Memory B cell (primary cell): ENCODE measurements at regions not wholly inside any gene's neighbourhood (a gene's known extent, or its start where the extent isn't known, plus 50 kb on each side); places are given as distances from the start of the nearest gene placed in this dataset.
"Not testable (repeated sequence)": the region's sequence is repeated elsewhere in the genome, so short reads cannot be mapped to it uniquely, and the experiment has no call there.

Experiments used
- ATAC-seq: fragments of 150-1000 bp; cut with Tn5 transposase; 2 replicates; pipeline ENCODE4 v1.10.0; 2021; ENCODE audit warnings: low read depth, mild to moderate bottlenecking, moderate library complexity
- DNase-seq, 2 donors: peaks; one replicate each; pipeline ENCODE4 v3.0.0; 2022; ENCODE audit warnings: low spot score in 2 of 2
- H3K27ac Mint-ChIP-seq: one replicate; pipeline ENCODE4 v1.8.0; 2022; ENCODE audit warnings: mild to moderate bottlenecking, moderate library complexity, mixed read lengths
- H3K27me3 Mint-ChIP-seq: one replicate; pipeline ENCODE4 v1.8.0; 2022; ENCODE audit warnings: mixed read lengths
- H3K36me3 Mint-ChIP-seq: one replicate; pipeline ENCODE4 v1.8.0; 2022; ENCODE audit warnings: mild to moderate bottlenecking, mixed read lengths
- H3K4me1 Mint-ChIP-seq: one replicate; pipeline ENCODE4 v1.8.0; 2022; ENCODE audit warnings: mixed read lengths
- H3K4me3 Mint-ChIP-seq: one replicate; pipeline ENCODE4 v1.8.0; 2022; ENCODE audit warnings: mild to moderate bottlenecking, moderate library complexity, mixed read lengths
- H3K9me3 Mint-ChIP-seq: one replicate; pipeline ENCODE4 v1.8.0; 2022; ENCODE audit warnings: mixed read lengths

DNA sequence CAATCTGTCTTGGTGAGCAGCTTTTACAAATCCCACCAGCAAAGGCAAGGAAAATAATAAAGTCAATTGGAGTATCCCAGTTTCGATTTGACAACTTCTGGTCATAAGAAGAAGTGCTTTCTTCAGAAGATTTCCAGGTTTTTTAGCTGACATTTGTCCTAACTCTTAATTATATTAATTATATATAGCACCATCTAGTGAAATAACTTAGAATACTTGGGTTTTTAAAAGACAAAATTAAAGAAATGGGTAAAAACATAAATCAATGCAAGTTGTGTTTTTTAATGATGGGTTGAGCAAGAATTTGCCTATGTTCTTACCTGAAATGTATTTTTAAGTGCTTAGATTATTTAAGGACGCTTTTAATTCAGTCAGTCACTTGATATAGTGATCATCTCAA, 421.8 kb downstream of the ACTL7B start:
- no peak overlapping the region for H3K27ac Mint-ChIP-seq
- H3K9me3 Mint-ChIP-seq: peaks cover 12% of the 10 kb centered on the region
- DNase-seq (no peak), ATAC-seq (no peak)
- peaks cover 2% of the 10 kb centered on the region for H3K36me3 Mint-ChIP-seq
- H3K27me3 Mint-ChIP-seq: no peaks in the 10 kb centered on the region
- no peaks in the 10 kb centered on the region for H3K4me1 Mint-ChIP-seq
- no peak overlapping the region for H3K4me3 Mint-ChIP-seq

DNA sequence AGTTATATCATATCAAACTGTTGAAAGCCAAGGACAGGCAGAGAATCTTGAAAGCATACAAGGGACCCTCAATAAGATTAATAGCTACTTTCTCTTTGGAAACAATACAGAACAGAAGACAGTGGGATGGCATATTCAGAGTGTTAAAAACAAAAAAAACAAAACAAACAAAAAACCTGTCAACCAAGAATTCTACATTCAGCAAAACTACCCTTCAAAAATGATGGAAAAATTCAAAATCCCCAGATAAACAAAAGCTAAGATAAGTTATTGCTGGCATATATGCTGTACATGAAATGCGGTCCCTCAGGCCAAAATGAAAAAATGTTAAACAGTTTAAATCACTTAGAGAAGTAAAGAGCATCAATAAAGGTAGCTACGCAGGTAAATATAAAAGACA, 425.1 kb downstream of the ACTL7B start:
- Mint-ChIP-seq H3K4me3 (no peak overlapping the region), H3K9me3 (peaks cover 12% of the 10 kb centered on the region), H3K36me3 (peaks cover 2% of the 10 kb centered on the region), H3K4me1 (no peaks in the 10 kb centered on the region), H3K27me3 (no peaks in the 10 kb centered on the region), H3K27ac (no peak overlapping the region)
- no peak for ATAC-seq
- no peak for DNase-seq

DNA sequence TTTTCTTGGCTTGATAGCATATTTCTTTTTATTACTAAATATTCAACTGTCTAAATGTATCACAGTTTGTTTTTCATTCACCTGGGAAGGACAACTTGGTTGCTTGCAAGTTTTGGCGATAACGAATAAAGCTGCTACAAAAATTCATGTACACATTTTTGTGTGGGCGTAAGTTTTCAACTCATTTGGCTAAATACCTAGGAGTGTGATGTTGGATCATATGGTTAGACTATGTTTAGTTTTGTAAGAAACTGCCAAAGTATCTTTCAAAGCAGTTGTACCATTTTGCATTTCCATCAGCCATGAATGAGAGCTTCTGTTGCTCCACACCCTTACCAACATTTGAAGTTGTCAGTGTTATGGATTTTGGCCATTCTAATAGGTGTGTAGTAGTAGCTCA, 428.0 kb downstream of the ACTL7B start:
- no peaks in the 10 kb centered on the region for H3K27me3 Mint-ChIP-seq
- DNase-seq: no peak
- ATAC-seq: no peak
- no peaks in the 10 kb centered on the region for H3K4me1 Mint-ChIP-seq
- no peak overlapping the region for H3K4me3 Mint-ChIP-seq
- peaks cover 2% of the 10 kb centered on the region for H3K36me3 Mint-ChIP-seq
- H3K9me3 Mint-ChIP-seq: peaks cover 12% of the 10 kb centered on the region
- no peak overlapping the region for H3K27ac Mint-ChIP-seq

DNA sequence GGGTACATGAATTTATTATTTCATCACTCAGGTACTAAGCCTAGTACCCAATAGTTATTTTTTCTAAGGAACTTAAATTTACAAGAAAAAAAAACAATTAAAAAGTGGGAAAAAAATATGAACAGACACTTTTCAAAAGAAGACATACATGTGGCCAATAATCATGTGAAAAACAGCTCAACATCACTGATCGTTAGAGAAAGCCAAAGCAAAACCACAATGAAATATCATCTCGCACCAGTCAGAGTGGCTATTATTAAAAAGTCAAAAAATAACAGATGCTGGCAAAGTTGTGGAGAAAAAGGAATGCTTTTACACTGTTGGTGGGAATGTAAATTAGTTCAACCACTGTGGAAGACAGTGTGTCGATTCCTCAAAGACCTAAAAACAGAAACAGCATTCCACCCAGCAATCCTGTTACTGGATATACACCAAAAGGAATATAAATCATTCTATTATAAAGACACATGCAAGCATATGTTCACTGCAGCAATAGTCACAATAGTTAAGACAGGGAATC, 429.3 kb downstream of the ACTL7B start:
- not testable (repeated sequence) for H3K36me3 Mint-ChIP-seq, ATAC-seq

DNA sequence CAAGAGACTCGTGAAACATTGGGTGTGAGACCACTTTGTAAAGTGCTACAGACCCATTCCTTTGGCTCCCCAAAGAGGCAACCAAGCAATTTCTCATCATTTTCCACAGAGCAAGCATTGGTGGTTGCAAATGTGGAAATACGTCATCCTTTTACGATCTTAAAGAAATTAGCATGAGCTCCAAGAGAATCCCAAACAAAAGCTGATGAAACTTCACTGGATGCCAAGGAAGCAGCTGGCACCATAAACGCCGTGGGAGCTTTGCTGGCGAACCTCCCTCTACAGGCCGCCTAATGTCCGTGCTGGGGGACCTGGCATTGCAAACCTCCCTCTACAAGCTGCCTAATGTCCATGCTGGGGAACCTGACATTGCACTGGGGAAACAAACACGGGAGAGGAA, 432.4 kb downstream of the ACTL7B start:
- ATAC-seq (no peak), DNase-seq (no peak)
- no peak overlapping the region for H3K4me3 Mint-ChIP-seq
- peaks cover 1% of the 10 kb centered on the region for H3K9me3 Mint-ChIP-seq
- H3K27ac Mint-ChIP-seq: no peak overlapping the region
- H3K27me3 Mint-ChIP-seq: peaks cover 1% of the 10 kb centered on the region
- H3K4me1 Mint-ChIP-seq: no peaks in the 10 kb centered on the region
- H3K36me3 Mint-ChIP-seq: no peaks in the 10 kb centered on the region

More for the DNA sequence above, 429.3 kb downstream of the ACTL7B start:
- DNase-seq, H3K4me3 Mint-ChIP-seq, H3K27me3 Mint-ChIP-seq, H3K4me1 Mint-ChIP-seq, H3K9me3 Mint-ChIP-seq, H3K27ac Mint-ChIP-seq: not testable (repeated sequence)

DNA sequence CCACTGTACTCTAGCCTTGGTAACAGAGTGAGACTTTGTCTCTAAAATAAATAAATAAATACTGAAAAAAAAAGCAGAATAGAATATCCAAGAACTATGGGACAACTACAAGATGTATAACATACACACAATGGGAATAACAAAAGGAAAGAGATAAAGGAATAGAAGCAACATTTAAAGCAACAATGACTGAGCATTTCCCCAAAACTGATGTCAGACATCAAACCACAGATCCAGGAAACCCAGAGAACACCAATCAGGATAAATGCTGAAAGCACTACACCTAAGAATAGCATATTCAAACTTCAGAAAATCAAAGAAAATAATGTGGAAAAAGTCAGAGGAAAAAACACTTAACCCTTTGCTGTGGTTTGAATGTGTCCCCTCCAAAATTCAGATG, 436.4 kb downstream of the ACTL7B start:
- DNase-seq (no peak), ATAC-seq (no peak)
- Mint-ChIP-seq H3K4me3 (no peak overlapping the region), H3K27ac (no peak overlapping the region), H3K27me3 (peaks cover 1% of the 10 kb centered on the region), H3K4me1 (no peaks in the 10 kb centered on the region), H3K36me3 (no peaks in the 10 kb centered on the region), H3K9me3 (peaks cover 1% of the 10 kb centered on the region)

DNA sequence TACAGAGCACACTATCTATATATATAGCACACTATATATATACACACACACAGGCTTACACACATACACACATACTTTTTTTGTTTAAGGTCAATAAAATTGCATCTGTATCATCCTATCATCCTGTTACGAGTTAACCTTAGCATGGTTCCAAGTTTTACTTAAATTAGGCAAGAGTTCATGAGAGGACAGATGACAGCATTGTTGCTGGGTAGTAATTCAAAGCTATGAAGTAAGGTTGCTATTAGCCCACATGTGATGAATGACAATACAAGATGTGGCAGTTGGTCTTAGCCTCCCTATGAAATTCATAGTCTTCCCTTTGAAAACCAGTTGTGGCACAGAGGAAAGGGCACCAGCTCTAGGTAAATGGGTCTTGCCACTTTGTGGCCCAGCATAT, 438.1 kb downstream of the ACTL7B start:
- no peak overlapping the region for H3K27ac Mint-ChIP-seq
- H3K9me3 Mint-ChIP-seq: peaks cover 1% of the 10 kb centered on the region
- H3K27me3 Mint-ChIP-seq: peaks cover 1% of the 10 kb centered on the region
- no peak for DNase-seq
- H3K36me3 Mint-ChIP-seq: no peaks in the 10 kb centered on the region
- ATAC-seq: no peak
- H3K4me3 Mint-ChIP-seq: no peak overlapping the region
- H3K4me1 Mint-ChIP-seq: no peaks in the 10 kb centered on the region

DNA sequence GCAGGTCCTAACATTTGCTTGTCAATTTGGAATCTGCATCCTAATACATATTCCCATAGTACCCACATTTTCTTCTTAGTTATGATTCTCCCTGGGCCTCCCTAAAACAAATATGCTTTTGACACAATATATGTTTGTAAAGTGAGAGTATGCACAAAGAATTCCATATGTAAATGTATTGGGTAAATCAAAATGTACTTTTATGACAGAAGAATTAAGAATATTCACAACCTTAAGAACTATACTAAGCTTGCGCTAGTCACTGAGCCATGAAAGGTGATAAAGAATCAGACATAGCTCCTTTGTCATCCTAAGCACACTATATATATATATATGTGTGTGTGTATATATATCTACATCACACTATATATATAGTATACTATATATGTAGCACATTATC, 438.5 kb downstream of the ACTL7B start:
- Mint-ChIP-seq H3K4me3 (no peak overlapping the region), H3K27me3 (peaks cover 1% of the 10 kb centered on the region), H3K4me1 (no peaks in the 10 kb centered on the region), H3K36me3 (no peaks in the 10 kb centered on the region), H3K27ac (no peak overlapping the region), H3K9me3 (peaks cover 1% of the 10 kb centered on the region)
- no peak for ATAC-seq
- DNase-seq: no peak

DNA sequence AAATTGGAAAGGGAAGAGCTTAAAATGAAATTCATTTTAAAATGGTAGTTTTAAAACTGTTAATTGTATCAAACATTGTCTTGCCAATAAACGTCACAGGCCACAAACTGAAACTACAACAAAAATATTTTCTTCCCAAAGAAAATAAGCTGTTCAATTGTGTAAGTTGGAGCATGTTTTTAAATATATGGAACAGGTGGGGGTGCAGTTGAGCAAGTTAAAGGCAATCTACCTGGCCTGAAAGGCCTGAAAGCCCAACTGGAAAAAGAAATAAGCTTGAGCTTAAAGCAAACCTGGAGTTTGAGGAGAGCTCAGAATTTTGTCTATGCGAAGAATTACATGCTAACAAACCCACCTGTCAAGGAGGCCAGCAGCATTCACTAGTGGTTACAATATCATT, 439.5 kb downstream of the ACTL7B start:
- no peak for ATAC-seq
- no peaks in the 10 kb centered on the region for H3K36me3 Mint-ChIP-seq
- H3K4me3 Mint-ChIP-seq: no peak overlapping the region
- H3K27ac Mint-ChIP-seq: no peak overlapping the region
- no peak for DNase-seq
- H3K27me3 Mint-ChIP-seq: peaks cover 1% of the 10 kb centered on the region
- H3K9me3 Mint-ChIP-seq: peaks cover 1% of the 10 kb centered on the region
- no peaks in the 10 kb centered on the region for H3K4me1 Mint-ChIP-seq

DNA sequence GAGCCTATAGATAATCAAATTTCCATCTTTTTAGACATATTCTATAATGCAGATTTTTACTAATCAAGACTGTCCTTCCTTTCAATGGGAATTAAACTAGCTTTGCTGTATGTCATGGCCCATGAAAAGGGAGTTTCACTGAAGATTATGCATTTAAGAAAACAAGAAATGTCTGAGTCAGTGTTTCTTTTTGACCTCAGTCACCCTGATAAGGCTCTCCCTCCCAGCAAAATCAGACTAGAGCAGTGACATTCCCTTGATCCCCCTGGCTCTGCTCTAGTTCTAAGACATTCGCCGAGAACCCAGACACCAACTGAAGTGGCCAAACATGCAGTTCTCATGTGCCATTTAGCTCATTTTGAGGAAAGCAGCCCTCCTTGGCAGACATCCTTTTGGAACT, 442.0 kb downstream of the ACTL7B start:
- Mint-ChIP-seq H3K4me1 (no peaks in the 10 kb centered on the region), H3K9me3 (peaks cover 1% of the 10 kb centered on the region), H3K27ac (no peak overlapping the region), H3K36me3 (no peaks in the 10 kb centered on the region), H3K27me3 (peaks cover 1% of the 10 kb centered on the region), H3K4me3 (no peak overlapping the region)
- ATAC-seq: no peak
- no peak for DNase-seq

DNA sequence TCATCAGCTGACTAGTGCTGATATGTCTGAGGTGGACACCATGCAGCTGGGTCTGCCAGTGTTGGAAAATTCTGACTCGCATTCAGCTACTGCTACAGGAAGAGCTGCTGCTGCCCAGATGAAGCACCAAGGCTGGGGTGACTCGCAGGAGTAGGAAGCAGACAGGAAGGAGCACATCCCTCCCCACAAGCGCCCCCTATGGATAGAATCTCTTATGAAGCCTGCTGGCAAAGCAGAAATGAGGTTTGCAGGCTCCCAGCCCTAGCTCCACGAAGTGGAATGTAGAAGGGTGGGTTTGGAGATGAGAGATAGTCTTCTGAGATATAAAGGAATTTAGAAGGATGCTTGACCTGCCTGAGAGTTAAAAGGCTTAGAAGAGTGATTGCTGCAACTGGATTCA, 443.0 kb downstream of the ACTL7B start:
- H3K27me3 Mint-ChIP-seq: peaks cover 1% of the 10 kb centered on the region
- ATAC-seq (no peak), DNase-seq (no peak)
- H3K9me3 Mint-ChIP-seq: peaks cover 1% of the 10 kb centered on the region
- no peaks in the 10 kb centered on the region for H3K4me1 Mint-ChIP-seq
- H3K27ac Mint-ChIP-seq: no peak overlapping the region
- H3K36me3 Mint-ChIP-seq: no peaks in the 10 kb centered on the region
- no peak overlapping the region for H3K4me3 Mint-ChIP-seq

DNA sequence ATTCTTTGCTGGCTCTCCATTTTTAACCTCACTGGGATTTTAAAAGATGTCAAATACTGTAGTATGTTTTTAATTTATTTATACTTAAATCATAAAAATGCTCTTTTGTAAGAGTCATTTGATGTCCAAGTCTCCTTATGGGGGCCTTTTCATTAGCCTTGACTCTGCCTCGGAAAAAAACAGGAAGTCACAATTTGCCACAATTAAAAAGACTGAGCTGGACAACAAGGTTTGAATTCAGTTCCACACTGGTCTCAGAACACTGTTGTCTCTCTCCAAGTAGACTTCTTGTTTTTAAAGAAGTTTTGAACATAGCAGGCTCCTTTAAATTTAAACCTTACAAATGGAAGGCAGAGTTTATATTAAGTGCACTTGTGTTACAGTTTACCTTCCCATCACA, 444.2 kb downstream of the ACTL7B start:
- peaks cover 1% of the 10 kb centered on the region for H3K27me3 Mint-ChIP-seq
- DNase-seq (no peak), ATAC-seq (no peak)
- H3K4me1 Mint-ChIP-seq: no peaks in the 10 kb centered on the region
- H3K4me3 Mint-ChIP-seq: no peak overlapping the region
- H3K36me3 Mint-ChIP-seq: no peaks in the 10 kb centered on the region
- H3K27ac Mint-ChIP-seq: no peak overlapping the region
- peaks cover 1% of the 10 kb centered on the region for H3K9me3 Mint-ChIP-seq

DNA sequence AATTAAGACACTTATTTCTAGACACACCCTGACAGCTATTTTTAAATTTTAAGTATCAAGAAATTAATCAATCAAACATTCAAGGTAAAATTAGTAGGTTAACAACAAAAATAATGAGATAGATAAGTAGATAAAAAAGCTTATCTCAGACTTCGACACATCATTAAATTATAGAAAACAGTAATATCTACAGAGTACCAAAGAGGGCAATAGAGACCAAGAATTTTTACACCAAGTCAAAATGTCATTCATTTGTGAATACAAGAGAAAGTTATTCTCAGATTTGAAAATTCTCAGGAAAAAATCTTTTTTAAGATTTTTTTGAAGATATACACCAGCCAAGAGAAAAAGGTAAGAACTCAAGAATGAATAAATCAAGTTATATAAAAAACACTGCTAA, 445.6 kb downstream of the ACTL7B start:
- DNase-seq (no peak), ATAC-seq (no peak)
- Mint-ChIP-seq H3K4me1 (no peaks in the 10 kb centered on the region), H3K27ac (no peak overlapping the region), H3K4me3 (no peak overlapping the region), H3K27me3 (peaks cover 1% of the 10 kb centered on the region), H3K9me3 (peaks cover 1% of the 10 kb centered on the region), H3K36me3 (no peaks in the 10 kb centered on the region)

DNA sequence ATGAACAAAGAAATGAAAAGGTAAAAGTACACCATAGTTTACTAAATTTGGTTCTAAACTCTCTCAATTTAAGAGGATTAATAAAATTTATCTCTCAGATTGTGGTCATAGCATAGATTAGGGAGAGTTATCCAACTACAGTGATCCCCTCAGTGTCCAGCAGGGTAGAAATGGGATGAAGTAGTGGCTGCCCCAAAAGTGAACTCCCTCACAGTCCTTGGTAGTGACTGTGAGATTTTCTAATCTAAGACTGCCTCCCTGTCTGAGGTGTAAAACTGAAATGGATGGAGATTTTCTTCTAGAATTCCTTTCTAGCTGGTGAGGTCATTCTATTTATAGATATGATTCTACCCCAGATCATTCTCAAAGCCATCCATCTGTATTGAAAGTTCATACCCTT, 455.5 kb downstream of the ACTL7B start:
- H3K27ac Mint-ChIP-seq: no peak overlapping the region
- no peaks in the 10 kb centered on the region for H3K36me3 Mint-ChIP-seq
- no peaks in the 10 kb centered on the region for H3K4me1 Mint-ChIP-seq
- ATAC-seq (no peak), DNase-seq (no peak)
- no peaks in the 10 kb centered on the region for H3K9me3 Mint-ChIP-seq
- no peaks in the 10 kb centered on the region for H3K27me3 Mint-ChIP-seq
- H3K4me3 Mint-ChIP-seq: no peak overlapping the region

DNA sequence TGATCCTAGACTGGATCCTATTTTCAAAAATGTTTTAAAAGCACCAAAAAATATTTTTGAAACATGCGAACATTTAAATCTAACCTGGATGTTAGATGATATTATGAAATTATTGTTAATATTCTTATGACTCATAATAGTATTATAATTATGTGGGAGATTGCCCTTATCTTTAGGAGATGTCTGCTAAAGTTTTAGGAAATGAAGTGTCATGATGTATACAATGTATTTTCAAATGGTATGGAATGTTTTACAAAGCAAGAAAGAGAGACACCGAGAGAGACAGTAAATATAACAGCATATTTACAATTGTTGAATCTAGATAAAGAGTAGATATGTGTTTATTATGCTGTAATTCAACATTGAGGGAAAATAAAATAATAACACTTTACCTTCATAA, 455.9 kb downstream of the ACTL7B start:
- ATAC-seq: no peak
- Mint-ChIP-seq H3K27ac (no peak overlapping the region), H3K9me3 (no peaks in the 10 kb centered on the region), H3K4me1 (no peaks in the 10 kb centered on the region), H3K27me3 (no peaks in the 10 kb centered on the region), H3K36me3 (no peaks in the 10 kb centered on the region), H3K4me3 (no peak overlapping the region)
- DNase-seq: no peak
